Mammary epithelial cell (primary cell): ENCODE measurements at regions not wholly inside any gene's neighbourhood (a gene's known extent, or its start where the extent isn't known, plus 50 kb on each side); places are given as distances from the start of the nearest gene placed in this dataset.

Source experiments
- EZH2 ChIP-seq: IDR thresholded peaks from 2 replicates; pipeline ENCODE4 v1.6.1; 2012; ENCODE audit warnings: low read length, inconsistent platforms, borderline replicate concordance
- TF ChIP-seq, protein P1 (sequence below), 2 donors: IDR thresholded peaks in 1 of 2; conservative IDR thresholded peaks in 1 of 2; 2 replicates each; pipeline ENCODE4 v1.5.1; 2011 to 2012; ENCODE audit warnings: inconsistent platforms in 2 of 2, low read length in 2 of 2, mild to moderate bottlenecking in 2 of 2, control low read depth in 1 of 2, low read depth in 1 of 2; ENCODE audit not compliant: insufficient read depth in 1 of 2; ENCODE audit errors: extremely low read depth in 1 of 2

DNA sequence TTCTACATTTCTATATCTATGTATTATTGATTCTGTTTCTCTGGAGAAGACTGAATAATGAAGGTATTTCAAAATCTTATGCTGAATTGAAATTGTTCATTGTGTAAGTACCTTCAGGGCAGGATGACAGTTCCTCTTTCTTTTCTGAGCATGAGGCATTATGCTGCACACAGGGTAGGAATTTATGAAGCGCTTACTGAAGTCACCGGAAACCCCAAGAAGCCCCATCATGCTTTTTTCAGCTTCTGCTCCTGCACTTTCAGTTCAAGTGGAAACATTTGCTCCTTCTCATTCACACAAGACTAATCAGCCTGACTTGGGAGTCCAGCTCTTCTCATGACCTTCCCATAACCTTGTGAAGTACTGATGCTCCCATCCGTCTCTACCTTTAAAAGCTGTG lies 314.7 kb upstream of the SORL1-AS1 start:
- TF ChIP-seq, protein P1, sequence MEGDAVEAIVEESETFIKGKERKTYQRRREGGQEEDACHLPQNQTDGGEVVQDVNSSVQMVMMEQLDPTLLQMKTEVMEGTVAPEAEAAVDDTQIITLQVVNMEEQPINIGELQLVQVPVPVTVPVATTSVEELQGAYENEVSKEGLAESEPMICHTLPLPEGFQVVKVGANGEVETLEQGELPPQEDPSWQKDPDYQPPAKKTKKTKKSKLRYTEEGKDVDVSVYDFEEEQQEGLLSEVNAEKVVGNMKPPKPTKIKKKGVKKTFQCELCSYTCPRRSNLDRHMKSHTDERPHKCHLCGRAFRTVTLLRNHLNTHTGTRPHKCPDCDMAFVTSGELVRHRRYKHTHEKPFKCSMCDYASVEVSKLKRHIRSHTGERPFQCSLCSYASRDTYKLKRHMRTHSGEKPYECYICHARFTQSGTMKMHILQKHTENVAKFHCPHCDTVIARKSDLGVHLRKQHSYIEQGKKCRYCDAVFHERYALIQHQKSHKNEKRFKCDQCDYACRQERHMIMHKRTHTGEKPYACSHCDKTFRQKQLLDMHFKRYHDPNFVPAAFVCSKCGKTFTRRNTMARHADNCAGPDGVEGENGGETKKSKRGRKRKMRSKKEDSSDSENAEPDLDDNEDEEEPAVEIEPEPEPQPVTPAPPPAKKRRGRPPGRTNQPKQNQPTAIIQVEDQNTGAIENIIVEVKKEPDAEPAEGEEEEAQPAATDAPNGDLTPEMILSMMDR (conservative IDR thresholded peaks at IDR 0.05 in 1 of 2, IDR thresholded peaks at IDR 0.05 in 1 of 2; ENCODE audit: extremely low read depth in 1 of 2, insufficient read depth in 1 of 2, low read depth in 1 of 2, low read length in 2 of 2) = no peak
- TF ChIP-seq EZH2 = no peak
